Thyroid gland (tissue), 4 donors: ENCODE measurements at regions not wholly inside any gene's neighbourhood (a gene's known extent, or its start where the extent isn't known, plus 50 kb on each side); places are given as distances from the start of the nearest gene placed in this dataset.

Experiments
- DNase-seq, 2 donors: peaks; one replicate each; pipeline ENCODE4 v3.0.0-alpha.2; 2019
- H3K27ac ChIP-seq, 3 donors: fragments of 200-600 bp; sonication (generic); 1 replicate in 2 of 3; 2 replicates in 1 of 3; pipeline ENCODE4 v1.5.1; 2016 to 2019; ENCODE audit warnings: mild to moderate bottlenecking in 1 of 3, moderate library complexity in 1 of 3
- H3K27me3 ChIP-seq: fragments of 200-600 bp; sonication (generic); one replicate; pipeline ENCODE4 v1.5.1; 2019
- H3K36me3 ChIP-seq, 2 donors: fragments of 200-600 bp; sonication (generic); one replicate each; pipeline ENCODE4 v1.5.1; 2016 to 2019
- H3K4me1 ChIP-seq, 2 donors: fragments of 200-600 bp; sonication (generic); one replicate each; pipeline ENCODE4 v1.5.1; 2017 to 2019
- H3K4me3 ChIP-seq, 3 donors: fragments of 200-600 bp; sonication (generic); replicated peaks in 1 of 3; 1 replicate in 2 of 3; 2 replicates in 1 of 3; pipeline ENCODE4 v1.5.1; 2016; ENCODE audit warnings: mild to moderate bottlenecking in 1 of 3
- H3K9me3 ChIP-seq: fragments of 200-600 bp; sonication (generic); one replicate; pipeline ENCODE4 v1.5.1; 2017
- POLR2A ChIP-seq, 2 donors: fragments of 450-650 bp; IDR thresholded peaks; one replicate each; pipeline ENCODE4 v1.6.1; 2017; ENCODE audit warnings: antibody characterized with exemption in 2 of 2, mild to moderate bottlenecking in 2 of 2, moderate library complexity in 1 of 2
- WGBS, 2 donors: methylation state at CpG; one replicate each; pipeline ENCODE4 v1.1.5; 2017; 5-methylcytosine and 5-hydroxymethylcytosine counted together
- intact Hi-C: fragments of 100-400 bp; cut with DNase I; formaldehyde crosslinking; loops from one replicate; pipeline ENCODE4 v1.15.1; 2023
- TF ChIP-seq, protein P1 (sequence below), 6 experiments: fragments of 200-600 bp in 3 of 6; fragments of 450-650 bp in 3 of 6; sonication (generic) in 3 of 6; IDR thresholded peaks; one replicate each; pipeline ENCODE4 v1.5.1; 2016 to 2019; ENCODE audit warnings: antibody characterized with exemption in 6 of 6, mild to moderate bottlenecking in 2 of 6, inconsistent platforms in 1 of 6, moderate library complexity in 1 of 6

DNA sequence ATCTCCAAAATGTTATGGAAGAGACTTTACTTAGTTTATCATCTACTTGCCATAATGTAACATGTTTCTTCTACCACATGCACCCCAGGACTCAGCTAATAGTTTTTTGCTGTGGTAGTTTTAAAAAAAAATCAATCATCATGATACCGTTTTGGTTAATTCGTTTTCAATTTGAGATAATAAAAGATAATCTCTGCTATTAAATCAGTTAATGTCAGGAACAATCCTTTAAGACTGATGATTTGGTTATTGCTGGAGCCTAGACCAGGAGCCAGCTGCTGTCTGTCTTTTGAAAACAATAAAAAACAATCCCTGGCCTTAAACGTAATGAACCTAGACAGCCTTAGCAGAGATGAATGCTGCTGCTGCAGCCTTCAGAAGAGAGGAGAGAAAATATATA, 403.7 kb downstream of the OXSM start:
- intact Hi-C loops = no loop called here
- DNase-seq = no peak
- TF ChIP-seq POLR2A (IDR thresholded peaks at IDR 0.05) = no peak
- TF ChIP-seq, protein P1, sequence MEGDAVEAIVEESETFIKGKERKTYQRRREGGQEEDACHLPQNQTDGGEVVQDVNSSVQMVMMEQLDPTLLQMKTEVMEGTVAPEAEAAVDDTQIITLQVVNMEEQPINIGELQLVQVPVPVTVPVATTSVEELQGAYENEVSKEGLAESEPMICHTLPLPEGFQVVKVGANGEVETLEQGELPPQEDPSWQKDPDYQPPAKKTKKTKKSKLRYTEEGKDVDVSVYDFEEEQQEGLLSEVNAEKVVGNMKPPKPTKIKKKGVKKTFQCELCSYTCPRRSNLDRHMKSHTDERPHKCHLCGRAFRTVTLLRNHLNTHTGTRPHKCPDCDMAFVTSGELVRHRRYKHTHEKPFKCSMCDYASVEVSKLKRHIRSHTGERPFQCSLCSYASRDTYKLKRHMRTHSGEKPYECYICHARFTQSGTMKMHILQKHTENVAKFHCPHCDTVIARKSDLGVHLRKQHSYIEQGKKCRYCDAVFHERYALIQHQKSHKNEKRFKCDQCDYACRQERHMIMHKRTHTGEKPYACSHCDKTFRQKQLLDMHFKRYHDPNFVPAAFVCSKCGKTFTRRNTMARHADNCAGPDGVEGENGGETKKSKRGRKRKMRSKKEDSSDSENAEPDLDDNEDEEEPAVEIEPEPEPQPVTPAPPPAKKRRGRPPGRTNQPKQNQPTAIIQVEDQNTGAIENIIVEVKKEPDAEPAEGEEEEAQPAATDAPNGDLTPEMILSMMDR (IDR thresholded peaks at IDR 0.05) = no peak
- Histone ChIP-seq H3K4me3 (no peak overlapping the region), H3K27me3 (no peaks in the 10 kb centered on the region), H3K9me3 (no peaks in the 10 kb centered on the region), H3K4me1 (no peaks in the 10 kb centered on the region), H3K36me3 (no peaks in the 10 kb centered on the region), H3K27ac (no peak overlapping the region)
- 90% methylated on average over 3 of the region's 3 CpGs for WGBS, 2 donors

DNA sequence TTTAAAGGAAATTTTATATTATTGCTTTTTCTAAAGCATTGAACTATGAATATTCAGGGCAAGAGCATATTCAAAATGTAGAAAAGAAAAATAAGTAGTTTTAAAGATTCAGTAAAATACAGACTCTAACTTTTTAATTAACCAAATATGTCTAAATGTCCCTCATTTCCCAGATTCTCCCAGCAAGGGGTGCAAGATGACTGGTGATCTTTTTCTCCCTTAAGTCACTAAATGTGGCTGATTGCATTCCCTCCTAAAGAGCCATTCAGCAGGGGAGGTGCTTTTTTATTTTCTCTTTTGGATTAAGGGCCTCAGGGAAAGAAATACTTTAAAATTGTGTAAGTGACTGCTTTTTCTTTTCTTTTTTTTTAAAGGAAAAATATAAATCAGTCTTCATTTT, 406.9 kb downstream of the OXSM start:
- H3K27me3 ChIP-seq = no peaks in the 10 kb centered on the region
- TF ChIP-seq, protein P1 (IDR thresholded peaks at IDR 0.05) = no peak
- no peak for TF ChIP-seq POLR2A (IDR thresholded peaks at IDR 0.05)
- DNase-seq = no peak
- H3K36me3 ChIP-seq = no peaks in the 10 kb centered on the region
- intact Hi-C loops = no loop called here
- H3K4me3 ChIP-seq = no peak overlapping the region
- no peak overlapping the region for H3K27ac ChIP-seq
- no peaks in the 10 kb centered on the region for H3K9me3 ChIP-seq
- H3K4me1 ChIP-seq = no peaks in the 10 kb centered on the region

DNA sequence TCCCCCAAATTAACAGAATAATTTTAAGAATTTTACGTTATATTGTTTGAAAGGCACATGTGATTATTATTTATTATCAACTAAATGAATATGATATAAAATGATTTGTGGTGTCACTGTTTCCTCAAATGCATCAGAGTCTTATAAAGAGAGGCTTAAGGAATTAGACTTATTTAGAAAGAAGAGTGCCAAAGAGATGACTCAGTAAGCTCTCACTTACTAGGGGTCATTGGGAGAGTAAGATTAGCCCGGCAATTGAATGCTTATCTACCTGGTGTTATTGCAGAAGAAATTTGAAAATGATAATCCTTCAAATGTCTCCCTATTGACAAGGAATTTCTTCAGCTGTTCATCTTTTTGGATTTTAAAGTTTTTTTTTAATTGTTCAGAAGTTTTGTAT, 408.7 kb downstream of the OXSM start:
- Histone ChIP-seq H3K4me3 (no peak overlapping the region), H3K4me1 (no peaks in the 10 kb centered on the region), H3K36me3 (no peaks in the 10 kb centered on the region), H3K27ac (no peak overlapping the region), H3K9me3 (no peaks in the 10 kb centered on the region), H3K27me3 (no peaks in the 10 kb centered on the region)
- WGBS, 2 donors = 77 to 79% methylated on average over 2 of the region's 2 CpGs
- no peak for DNase-seq
- TF ChIP-seq POLR2A (IDR thresholded peaks at IDR 0.05) = no peak
- TF ChIP-seq, protein P1 (IDR thresholded peaks at IDR 0.05) = no peak
- intact Hi-C loops = no loop called here

DNA sequence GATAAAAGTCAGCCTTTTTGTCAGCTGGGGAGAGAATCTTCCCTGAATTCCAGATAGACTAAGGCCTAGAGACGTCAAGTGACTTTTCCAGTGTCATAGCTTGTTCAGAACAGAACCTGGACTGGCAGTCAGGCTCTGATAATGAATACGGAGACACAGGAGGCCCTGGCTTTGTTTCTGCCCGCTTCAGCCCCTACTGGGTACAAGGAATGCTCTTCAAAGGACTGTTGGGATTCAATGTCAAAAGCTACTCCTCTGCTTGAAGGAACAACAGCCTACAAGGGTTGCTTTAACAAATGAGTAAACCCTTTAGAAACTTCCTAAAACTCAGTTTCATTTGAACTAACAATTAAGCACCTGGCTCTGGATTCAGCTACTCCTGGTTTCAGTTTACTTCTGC, 412.3 kb downstream of the OXSM start:
- DNase-seq = no peak
- Histone ChIP-seq H3K27ac (no peak overlapping the region), H3K4me3 (no peak overlapping the region), H3K9me3 (no peaks in the 10 kb centered on the region), H3K27me3 (no peaks in the 10 kb centered on the region), H3K36me3 (no peaks in the 10 kb centered on the region), H3K4me1 (no peaks in the 10 kb centered on the region)
- intact Hi-C loops = no loop called here
- TF ChIP-seq, protein P1 (IDR thresholded peaks at IDR 0.05) = no peak
- no peak for TF ChIP-seq POLR2A (IDR thresholded peaks at IDR 0.05)
- 35 to 49% methylated on average over 3 of the region's 3 CpGs for WGBS, 2 donors

DNA sequence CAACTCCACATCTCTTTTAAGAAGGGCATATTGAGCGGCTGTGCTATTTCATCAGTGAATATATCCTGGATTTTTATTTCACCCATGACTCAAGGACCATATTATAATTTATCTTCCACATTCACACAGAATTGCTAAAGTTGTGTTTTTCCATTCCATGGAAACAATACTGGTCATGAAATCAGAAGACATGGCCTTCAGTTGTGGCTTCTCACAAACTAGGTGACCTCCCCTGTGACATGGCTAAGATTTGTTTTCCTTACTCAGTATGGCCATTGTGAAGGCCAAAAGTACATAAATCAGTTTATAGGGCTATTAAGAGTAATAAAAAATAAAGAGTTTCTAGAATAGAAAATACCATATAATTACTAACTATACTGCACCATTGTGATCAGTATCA, 415.6 kb downstream of the OXSM start:
- DNase-seq = no peak
- H3K4me3 ChIP-seq = no peak overlapping the region
- no peaks in the 10 kb centered on the region for H3K9me3 ChIP-seq
- no peaks in the 10 kb centered on the region for H3K4me1 ChIP-seq
- no peak overlapping the region for H3K27ac ChIP-seq
- TF ChIP-seq, protein P1 (IDR thresholded peaks at IDR 0.05) = no peak
- H3K36me3 ChIP-seq = no peaks in the 10 kb centered on the region
- 93 to 100% methylated on average over 1 of the region's 1 CpG for WGBS, 2 donors
- intact Hi-C loops = no loop called here
- H3K27me3 ChIP-seq = no peaks in the 10 kb centered on the region
